Transverse colon (tissue), 4 donors: ENCODE measurements at regions not wholly inside any gene's neighbourhood (a gene's known extent, or its start where the extent isn't known, plus 50 kb on each side); places are given as distances from the start of the nearest gene placed in this dataset.

Experiments used
- EP300 ChIP-seq: sonication (generic); formaldehyde crosslinking; IDR thresholded peaks from one replicate; pipeline ENCODE4 v1.6.1; 2017; ENCODE audit warnings: antibody characterized with exemption, low read depth
- POLR2A ChIP-seq: fragments of 450-650 bp; IDR thresholded peaks from one replicate; pipeline ENCODE4 v1.6.1; 2016; ENCODE audit warnings: antibody characterized with exemption, mild to moderate bottlenecking, moderate library complexity
- POLR2AphosphoS5 ChIP-seq, 3 donors: sonication (generic); formaldehyde crosslinking; IDR thresholded peaks; one replicate each; pipeline ENCODE4 v1.6.1; 2016; ENCODE audit warnings: antibody characterized with exemption in 3 of 3
- TF ChIP-seq, protein P1 (sequence below), 5 experiments: fragments of 200-600 bp in 3 of 5; fragments of 450-650 bp in 2 of 5; sonication (generic) in 3 of 5; IDR thresholded peaks; 1 replicate in 2 of 5; 2 replicates in 3 of 5; pipeline ENCODE4 v1.5.1; 2016 to 2017; ENCODE audit warnings: antibody characterized with exemption in 5 of 5, inconsistent platforms in 3 of 5, mild to moderate bottlenecking in 2 of 5, moderate library complexity in 1 of 5

DNA sequence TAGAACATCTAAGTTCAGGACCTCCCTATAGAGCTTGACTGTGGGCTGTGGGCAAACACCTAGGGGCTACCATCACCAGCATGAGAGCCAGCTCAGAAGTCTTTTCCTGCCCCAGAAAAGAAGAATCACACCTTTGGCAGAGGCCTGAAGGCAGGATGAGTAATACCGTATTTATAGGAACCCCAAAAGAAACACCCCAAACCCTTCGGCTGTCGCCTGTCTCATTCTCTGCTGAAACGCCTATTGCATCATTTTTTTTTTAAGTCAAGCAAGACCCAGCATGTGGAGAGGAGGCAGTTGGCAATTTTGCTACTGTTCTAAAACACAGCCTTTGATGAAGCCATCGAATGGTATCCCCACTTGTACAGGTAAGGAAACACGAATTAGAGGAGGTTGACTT, 436.4 kb downstream of the TFAP2A start:
- TF ChIP-seq, protein P1, sequence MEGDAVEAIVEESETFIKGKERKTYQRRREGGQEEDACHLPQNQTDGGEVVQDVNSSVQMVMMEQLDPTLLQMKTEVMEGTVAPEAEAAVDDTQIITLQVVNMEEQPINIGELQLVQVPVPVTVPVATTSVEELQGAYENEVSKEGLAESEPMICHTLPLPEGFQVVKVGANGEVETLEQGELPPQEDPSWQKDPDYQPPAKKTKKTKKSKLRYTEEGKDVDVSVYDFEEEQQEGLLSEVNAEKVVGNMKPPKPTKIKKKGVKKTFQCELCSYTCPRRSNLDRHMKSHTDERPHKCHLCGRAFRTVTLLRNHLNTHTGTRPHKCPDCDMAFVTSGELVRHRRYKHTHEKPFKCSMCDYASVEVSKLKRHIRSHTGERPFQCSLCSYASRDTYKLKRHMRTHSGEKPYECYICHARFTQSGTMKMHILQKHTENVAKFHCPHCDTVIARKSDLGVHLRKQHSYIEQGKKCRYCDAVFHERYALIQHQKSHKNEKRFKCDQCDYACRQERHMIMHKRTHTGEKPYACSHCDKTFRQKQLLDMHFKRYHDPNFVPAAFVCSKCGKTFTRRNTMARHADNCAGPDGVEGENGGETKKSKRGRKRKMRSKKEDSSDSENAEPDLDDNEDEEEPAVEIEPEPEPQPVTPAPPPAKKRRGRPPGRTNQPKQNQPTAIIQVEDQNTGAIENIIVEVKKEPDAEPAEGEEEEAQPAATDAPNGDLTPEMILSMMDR (IDR thresholded peaks at IDR 0.05): no peak
- TF ChIP-seq POLR2A (no peak), EP300 (no peak), POLR2AphosphoS5 (IDR thresholded peaks at IDR 0.05) (no peak)
